SK-N-SH treated with all-trans-retinoic acid at 6 μM for 48 hours (cell line): ENCODE measurements at regions not wholly inside any gene's neighbourhood (a gene's known extent, or its start where the extent isn't known, plus 50 kb on each side); places are given as distances from the start of the nearest gene placed in this dataset.

Experiments
- ATAC-seq: fragments of 200-7000 bp; cut with Tn5 transposase; 3 replicates; pipeline ENCODE4 v1.9.1; 2020; ENCODE audit warnings: mild to moderate bottlenecking, moderate library complexity
- ARNTL ChIP-seq: fragments of 450-650 bp; formaldehyde crosslinking; IDR thresholded peaks from 2 replicates; pipeline ENCODE4 v1.5.0; 2020; ENCODE audit warnings: low read depth, mild to moderate bottlenecking, moderate library complexity, borderline replicate concordance
- BACH2 ChIP-seq: fragments of 250-450 bp; sonication (Bioruptor Pico); IDR thresholded peaks from 2 replicates; pipeline ENCODE4 v1.9.0; 2021; ENCODE audit warnings: mild to moderate bottlenecking, borderline replicate concordance
- CSRNP3 ChIP-seq: fragments of 250-450 bp; sonication (Bioruptor Pico); IDR thresholded peaks from 2 replicates; pipeline ENCODE4 v1.5.1; 2021; ENCODE audit warnings: mild to moderate bottlenecking, moderate library complexity
- ESRRG ChIP-seq: fragments of 250-450 bp; sonication (Bioruptor Pico); IDR thresholded peaks from 2 replicates; pipeline ENCODE4 v1.6.1; 2021; ENCODE audit warnings: mild to moderate bottlenecking
- ISL1 ChIP-seq: fragments of 250-450 bp; sonication (Bioruptor Pico); IDR thresholded peaks from 2 replicates; pipeline ENCODE4 v2.1.2; 2022; ENCODE audit warnings: mild to moderate bottlenecking, moderate library complexity
- OSR1 ChIP-seq: fragments of 250-450 bp; sonication (Bioruptor Pico); IDR thresholded peaks from 2 replicates; pipeline ENCODE4 v1.8.0; 2022; ENCODE audit warnings: moderate library complexity, mild to moderate bottlenecking, inconsistent platforms
- PATZ1 ChIP-seq: fragments of 250-450 bp; sonication (Bioruptor Pico); IDR thresholded peaks from 2 replicates; pipeline ENCODE4 v1.8.0; 2020; ENCODE audit warnings: mild to moderate bottlenecking, moderate library complexity, borderline replicate concordance
- POU6F1 ChIP-seq: fragments of 250-450 bp; sonication (Bioruptor Pico); IDR thresholded peaks from 2 replicates; pipeline ENCODE4 v1.8.0; 2021; ENCODE audit warnings: low read depth, mild to moderate bottlenecking, moderate library complexity, borderline replicate concordance
- PPARA ChIP-seq: fragments of 250-450 bp; sonication (Bioruptor Pico); IDR thresholded peaks from 2 replicates; pipeline ENCODE4 v1.5.0; 2020; ENCODE audit warnings: mild to moderate bottlenecking, borderline replicate concordance
- RARB ChIP-seq: fragments of 250-450 bp; sonication (Bioruptor Pico); IDR thresholded peaks from 2 replicates; pipeline ENCODE4 v1.8.0; 2021; ENCODE audit warnings: mild to moderate bottlenecking, moderate library complexity
- SNAI2 ChIP-seq: fragments of 250-450 bp; sonication (Bioruptor Pico); IDR thresholded peaks from 2 replicates; pipeline ENCODE4 v1.5.0; 2020; ENCODE audit warnings: mild to moderate bottlenecking, moderate library complexity
- TCF4 ChIP-seq: fragments of 250-450 bp; sonication (Bioruptor Pico); IDR thresholded peaks from 2 replicates; pipeline ENCODE4 v1.8.0; 2021; ENCODE audit warnings: mild to moderate bottlenecking, moderate library complexity, borderline replicate concordance
- TOX ChIP-seq: fragments of 250-450 bp; sonication (Bioruptor Pico); IDR thresholded peaks from 2 replicates; pipeline ENCODE4 v1.8.0; 2021; ENCODE audit warnings: mild to moderate bottlenecking, moderate library complexity, borderline replicate concordance
- TSHZ2 ChIP-seq: fragments of 250-450 bp; sonication (Bioruptor Pico); IDR thresholded peaks from 2 replicates; pipeline ENCODE4 v1.5.0; 2020; ENCODE audit warnings: mild to moderate bottlenecking, moderate library complexity
- ZC3H10 ChIP-seq: fragments of 250-450 bp; sonication (Bioruptor Pico); IDR thresholded peaks from 2 replicates; pipeline ENCODE4 v1.5.1; 2021; ENCODE audit warnings: mild to moderate bottlenecking, moderate library complexity
- ZFP3 ChIP-seq: fragments of 250-450 bp; sonication (Bioruptor Pico); IDR thresholded peaks from 2 replicates; pipeline ENCODE4 v1.5.0; 2020; ENCODE audit warnings: mild to moderate bottlenecking, moderate library complexity
- ZNF565 ChIP-seq: fragments of 450-650 bp; formaldehyde crosslinking; conservative IDR thresholded peaks from 2 replicates; pipeline ENCODE4 v1.5.0; 2020; ENCODE audit warnings: low read depth, mild to moderate bottlenecking, moderate library complexity
- ZNF70 ChIP-seq: fragments of 450-650 bp; formaldehyde crosslinking; IDR thresholded peaks from 2 replicates; pipeline ENCODE4 v1.5.0; 2020; ENCODE audit warnings: mild to moderate bottlenecking, moderate library complexity
- ZNF8 ChIP-seq: fragments of 450-650 bp; formaldehyde crosslinking; IDR thresholded peaks from 2 replicates; pipeline ENCODE4 v1.5.0; 2020; ENCODE audit warnings: mild to moderate bottlenecking, moderate library complexity

- no peak for TF ChIP-seq TCF4
- no peak for TF ChIP-seq CSRNP3 (CRISPR knock-in tag)
- no peak for TF ChIP-seq SNAI2 (CRISPR knock-in tag)
- TF ChIP-seq TOX (CRISPR knock-in tag) = no peak
- TF ChIP-seq TSHZ2 (CRISPR knock-in tag) = no peak
- TF ChIP-seq OSR1 (CRISPR knock-in tag) = no peak
- no peak for TF ChIP-seq PATZ1
- TF ChIP-seq ZNF70 = no peak
- TF ChIP-seq RARB = no peak
- ATAC-seq = no peak
These were observed 207.4 kb downstream of the DLL1 start for GRCh38 chr6:170083236-170084051.

- TF ChIP-seq RARB (no peak), PPARA (no peak), ZNF565 (no peak), ESRRG (CRISPR knock-in tag) (no peak), ZFP3 (CRISPR knock-in tag) (no peak), ISL1 (CRISPR knock-in tag) (no peak), PATZ1 (no peak), ARNTL (CRISPR knock-in tag) (no peak), BACH2 (no peak), ZNF8 (no peak), ZC3H10 (CRISPR knock-in tag) (no peak), POU6F1 (CRISPR knock-in tag) (no peak), CSRNP3 (CRISPR knock-in tag) (no peak), OSR1 (CRISPR knock-in tag) (no peak), TCF4 (no peak)
- TF ChIP-seq, all 23 proteins: peak for 0
- no peak for ATAC-seq
These were observed 208.2 kb downstream of the DLL1 start for GRCh38 chr6:170082531-170083187.
